GM23338 (cell line): ENCODE measurements at regions not wholly inside any gene's neighbourhood (a gene's known extent, or its start where the extent isn't known, plus 50 kb on each side); places are given as distances from the start of the nearest gene placed in this dataset.

Experiments used
- CREB1 ChIP-seq: fragments of 250-450 bp; sonication (Bioruptor Pico); IDR thresholded peaks from 2 replicates; pipeline ENCODE4 v1.5.0; 2020; ENCODE audit warnings: low read depth, mild to moderate bottlenecking, moderate library complexity
- CTCF ChIP-seq, 2 experiments: fragments of 200-600 bp in 1 of 2; sonication (generic) in 1 of 2; conservative IDR thresholded peaks; 2 replicates each; pipeline versions ENCODE4 v1.5.1 to v1.6.1; 2016 to 2017; ENCODE audit warnings: antibody characterized with exemption in 2 of 2, low read depth in 2 of 2, mild to moderate bottlenecking in 2 of 2, moderate library complexity in 1 of 2
- EZH2 ChIP-seq: fragments of 200-600 bp; sonication (generic); IDR thresholded peaks from one replicate; pipeline ENCODE4 v1.8.0; 2017; ENCODE audit warnings: antibody characterized with exemption, mild to moderate bottlenecking, low read depth; ENCODE audit not compliant: unreplicated experiment
- EZH2phosphoT487 ChIP-seq: fragments of 200-600 bp; sonication (generic); IDR thresholded peaks from one replicate; pipeline ENCODE4 v1.8.1; 2018; ENCODE audit warnings: antibody characterized with exemption; ENCODE audit not compliant: unreplicated experiment
- JUNB ChIP-seq: IDR thresholded peaks from one replicate; pipeline ENCODE4 v1.6.1; 2016; ENCODE audit warnings: antibody characterized with exemption; ENCODE audit not compliant: unreplicated experiment
- POLR2AphosphoS5 ChIP-seq: IDR thresholded peaks from 2 replicates; pipeline ENCODE4 v1.6.1; 2016; ENCODE audit warnings: antibody characterized with exemption, low read depth
- REST ChIP-seq: IDR thresholded peaks from one replicate; pipeline ENCODE4 v1.6.1; 2018; ENCODE audit warnings: antibody characterized with exemption; ENCODE audit not compliant: unreplicated experiment
- ZNF331 ChIP-seq: fragments of 250-450 bp; sonication (Bioruptor Pico); IDR thresholded peaks from 2 replicates; pipeline ENCODE4 v1.5.0; 2020; ENCODE audit warnings: low read depth, mild to moderate bottlenecking, moderate library complexity
- TF ChIP-seq, protein P1 (sequence below): fragments of 250-450 bp; sonication (Bioruptor Pico); IDR thresholded peaks from 2 replicates; pipeline ENCODE4 v1.5.0; 2020; ENCODE audit warnings: mild to moderate bottlenecking, moderate library complexity
- TF ChIP-seq, protein P2 (sequence below): IDR thresholded peaks from 2 replicates; pipeline ENCODE4 v1.6.1; 2016; ENCODE audit warnings: antibody characterized with exemption

DNA sequence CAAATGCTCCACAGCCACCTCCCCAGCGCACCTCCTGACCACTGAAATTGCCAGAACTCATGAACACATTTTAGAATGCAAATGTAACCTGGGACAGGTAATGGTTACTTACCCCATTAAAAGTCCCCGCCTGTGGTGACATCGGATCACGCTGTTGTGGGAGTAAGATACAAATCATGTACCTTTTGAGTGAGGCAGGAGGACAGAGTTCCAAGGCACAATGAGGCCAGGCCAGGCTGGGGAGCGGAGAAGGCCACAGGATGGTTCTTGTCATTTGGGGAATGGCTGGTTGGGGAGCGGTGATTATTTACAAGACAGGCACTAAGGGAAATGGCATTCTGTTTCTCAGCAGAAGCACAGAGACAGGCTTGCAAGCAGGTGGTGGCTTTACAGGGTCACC, 490.0 kb downstream of the EDEM1 start:
- TF ChIP-seq EZH2: no peak
- no peak for TF ChIP-seq CTCF (conservative IDR thresholded peaks at IDR 0.05; ENCODE audit: low read depth in 2 of 2)
- TF ChIP-seq POLR2AphosphoS5: no peak
- no peak for TF ChIP-seq REST
- no peak for TF ChIP-seq EZH2phosphoT487
- no peak for TF ChIP-seq ZNF331
- TF ChIP-seq, protein P1, sequence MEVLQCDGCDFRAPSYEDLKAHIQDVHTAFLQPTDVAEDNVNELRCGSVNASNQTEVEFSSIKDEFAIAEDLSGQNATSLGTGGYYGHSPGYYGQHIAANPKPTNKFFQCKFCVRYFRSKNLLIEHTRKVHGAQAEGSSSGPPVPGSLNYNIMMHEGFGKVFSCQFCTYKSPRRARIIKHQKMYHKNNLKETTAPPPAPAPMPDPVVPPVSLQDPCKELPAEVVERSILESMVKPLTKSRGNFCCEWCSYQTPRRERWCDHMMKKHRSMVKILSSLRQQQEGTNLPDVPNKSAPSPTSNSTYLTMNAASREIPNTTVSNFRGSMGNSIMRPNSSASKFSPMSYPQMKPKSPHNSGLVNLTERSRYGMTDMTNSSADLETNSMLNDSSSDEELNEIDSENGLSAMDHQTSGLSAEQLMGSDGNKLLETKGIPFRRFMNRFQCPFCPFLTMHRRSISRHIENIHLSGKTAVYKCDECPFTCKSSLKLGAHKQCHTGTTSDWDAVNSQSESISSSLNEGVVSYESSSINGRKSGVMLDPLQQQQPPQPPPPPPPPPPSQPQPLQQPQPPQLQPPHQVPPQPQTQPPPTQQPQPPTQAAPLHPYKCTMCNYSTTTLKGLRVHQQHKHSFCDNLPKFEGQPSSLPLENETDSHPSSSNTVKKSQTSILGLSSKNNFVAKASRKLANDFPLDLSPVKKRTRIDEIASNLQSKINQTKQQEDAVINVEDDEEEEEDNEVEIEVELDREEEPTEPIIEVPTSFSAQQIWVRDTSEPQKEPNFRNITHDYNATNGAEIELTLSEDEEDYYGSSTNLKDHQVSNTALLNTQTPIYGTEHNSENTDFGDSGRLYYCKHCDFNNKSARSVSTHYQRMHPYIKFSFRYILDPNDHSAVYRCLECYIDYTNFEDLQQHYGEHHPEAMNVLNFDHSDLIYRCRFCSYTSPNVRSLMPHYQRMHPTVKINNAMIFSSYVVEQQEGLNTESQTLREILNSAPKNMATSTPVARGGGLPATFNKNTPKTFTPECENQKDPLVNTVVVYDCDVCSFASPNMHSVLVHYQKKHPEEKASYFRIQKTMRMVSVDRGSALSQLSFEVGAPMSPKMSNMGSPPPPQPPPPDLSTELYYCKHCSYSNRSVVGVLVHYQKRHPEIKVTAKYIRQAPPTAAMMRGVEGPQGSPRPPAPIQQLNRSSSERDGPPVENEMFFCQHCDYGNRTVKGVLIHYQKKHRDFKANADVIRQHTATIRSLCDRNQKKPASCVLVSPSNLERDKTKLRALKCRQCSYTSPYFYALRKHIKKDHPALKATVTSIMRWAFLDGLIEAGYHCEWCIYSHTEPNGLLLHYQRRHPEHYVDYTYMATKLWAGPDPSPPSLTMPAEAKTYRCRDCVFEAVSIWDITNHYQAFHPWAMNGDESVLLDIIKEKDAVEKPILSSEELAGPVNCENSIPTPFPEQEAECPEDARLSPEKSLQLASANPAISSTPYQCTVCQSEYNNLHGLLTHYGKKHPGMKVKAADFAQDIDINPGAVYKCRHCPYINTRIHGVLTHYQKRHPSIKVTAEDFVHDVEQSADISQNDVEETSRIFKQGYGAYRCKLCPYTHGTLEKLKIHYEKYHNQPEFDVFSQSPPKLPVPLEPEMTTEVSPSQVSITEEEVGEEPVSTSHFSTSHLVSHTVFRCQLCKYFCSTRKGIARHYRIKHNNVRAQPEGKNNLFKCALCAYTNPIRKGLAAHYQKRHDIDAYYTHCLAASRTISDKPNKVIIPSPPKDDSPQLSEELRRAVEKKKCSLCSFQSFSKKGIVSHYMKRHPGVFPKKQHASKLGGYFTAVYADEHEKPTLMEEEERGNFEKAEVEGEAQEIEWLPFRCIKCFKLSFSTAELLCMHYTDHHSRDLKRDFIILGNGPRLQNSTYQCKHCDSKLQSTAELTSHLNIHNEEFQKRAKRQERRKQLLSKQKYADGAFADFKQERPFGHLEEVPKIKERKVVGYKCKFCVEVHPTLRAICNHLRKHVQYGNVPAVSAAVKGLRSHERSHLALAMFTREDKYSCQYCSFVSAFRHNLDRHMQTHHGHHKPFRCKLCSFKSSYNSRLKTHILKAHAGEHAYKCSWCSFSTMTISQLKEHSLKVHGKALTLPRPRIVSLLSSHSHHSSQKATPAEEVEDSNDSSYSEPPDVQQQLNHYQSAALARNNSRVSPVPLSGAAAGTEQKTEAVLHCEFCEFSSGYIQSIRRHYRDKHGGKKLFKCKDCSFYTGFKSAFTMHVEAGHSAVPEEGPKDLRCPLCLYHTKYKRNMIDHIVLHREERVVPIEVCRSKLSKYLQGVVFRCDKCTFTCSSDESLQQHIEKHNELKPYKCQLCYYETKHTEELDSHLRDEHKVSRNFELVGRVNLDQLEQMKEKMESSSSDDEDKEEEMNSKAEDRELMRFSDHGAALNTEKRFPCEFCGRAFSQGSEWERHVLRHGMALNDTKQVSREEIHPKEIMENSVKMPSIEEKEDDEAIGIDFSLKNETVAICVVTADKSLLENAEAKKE (CRISPR knock-in tag): no peak
- no peak for TF ChIP-seq JUNB
- no peak for TF ChIP-seq CREB1 (CRISPR knock-in tag)
- TF ChIP-seq, protein P2, sequence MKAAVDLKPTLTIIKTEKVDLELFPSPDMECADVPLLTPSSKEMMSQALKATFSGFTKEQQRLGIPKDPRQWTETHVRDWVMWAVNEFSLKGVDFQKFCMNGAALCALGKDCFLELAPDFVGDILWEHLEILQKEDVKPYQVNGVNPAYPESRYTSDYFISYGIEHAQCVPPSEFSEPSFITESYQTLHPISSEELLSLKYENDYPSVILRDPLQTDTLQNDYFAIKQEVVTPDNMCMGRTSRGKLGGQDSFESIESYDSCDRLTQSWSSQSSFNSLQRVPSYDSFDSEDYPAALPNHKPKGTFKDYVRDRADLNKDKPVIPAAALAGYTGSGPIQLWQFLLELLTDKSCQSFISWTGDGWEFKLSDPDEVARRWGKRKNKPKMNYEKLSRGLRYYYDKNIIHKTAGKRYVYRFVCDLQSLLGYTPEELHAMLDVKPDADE: no peak
